Fibroblast of pulmonary artery (primary cell): ENCODE measurements at regions not wholly inside any gene's neighbourhood (a gene's known extent, or its start where the extent isn't known, plus 50 kb on each side); places are given as distances from the start of the nearest gene placed in this dataset.

Source experiments
- DNase-seq: peaks from one replicate; pipeline ENCODE4 v3.0.0-alpha.2; 2010; ENCODE audit warnings: low read depth
- H3K4me3 ChIP-seq: replicated peaks from 2 replicates; pipeline ENCODE4 v1.5.1; 2011; ENCODE audit warnings: low read depth, mild to moderate bottlenecking, control low read depth, low read length, moderate library complexity
- TF ChIP-seq, protein P1 (sequence below): IDR thresholded peaks from 2 replicates; pipeline ENCODE4 v1.5.1; 2011; ENCODE audit warnings: mild to moderate bottlenecking, control low read depth, low read length, inconsistent platforms; ENCODE audit errors: missing control alignments

DNA sequence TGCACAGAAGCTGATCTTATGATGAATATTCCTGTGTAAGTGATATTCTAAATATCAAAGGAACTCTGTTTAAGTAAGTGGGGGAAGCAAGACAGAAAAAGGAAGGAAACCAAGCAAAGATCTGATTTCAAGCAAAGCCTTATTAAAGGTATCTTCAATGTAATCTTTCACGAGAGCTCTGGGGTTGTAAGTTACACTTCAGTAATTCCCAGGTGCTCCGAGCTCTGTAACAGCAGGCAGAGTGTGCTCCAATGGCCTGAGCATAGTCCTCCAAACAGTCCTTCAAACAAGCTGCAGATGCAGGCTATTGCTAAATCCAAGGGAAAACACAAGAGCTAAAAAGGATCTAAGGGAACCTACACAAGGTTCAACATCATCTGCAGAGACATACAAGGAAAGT is 949.7 kb upstream of the TMPRSS15 start:
- TF ChIP-seq, protein P1, sequence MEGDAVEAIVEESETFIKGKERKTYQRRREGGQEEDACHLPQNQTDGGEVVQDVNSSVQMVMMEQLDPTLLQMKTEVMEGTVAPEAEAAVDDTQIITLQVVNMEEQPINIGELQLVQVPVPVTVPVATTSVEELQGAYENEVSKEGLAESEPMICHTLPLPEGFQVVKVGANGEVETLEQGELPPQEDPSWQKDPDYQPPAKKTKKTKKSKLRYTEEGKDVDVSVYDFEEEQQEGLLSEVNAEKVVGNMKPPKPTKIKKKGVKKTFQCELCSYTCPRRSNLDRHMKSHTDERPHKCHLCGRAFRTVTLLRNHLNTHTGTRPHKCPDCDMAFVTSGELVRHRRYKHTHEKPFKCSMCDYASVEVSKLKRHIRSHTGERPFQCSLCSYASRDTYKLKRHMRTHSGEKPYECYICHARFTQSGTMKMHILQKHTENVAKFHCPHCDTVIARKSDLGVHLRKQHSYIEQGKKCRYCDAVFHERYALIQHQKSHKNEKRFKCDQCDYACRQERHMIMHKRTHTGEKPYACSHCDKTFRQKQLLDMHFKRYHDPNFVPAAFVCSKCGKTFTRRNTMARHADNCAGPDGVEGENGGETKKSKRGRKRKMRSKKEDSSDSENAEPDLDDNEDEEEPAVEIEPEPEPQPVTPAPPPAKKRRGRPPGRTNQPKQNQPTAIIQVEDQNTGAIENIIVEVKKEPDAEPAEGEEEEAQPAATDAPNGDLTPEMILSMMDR: no peak
- DNase-seq: no peak
- no peak overlapping the region for H3K4me3 ChIP-seq

DNA sequence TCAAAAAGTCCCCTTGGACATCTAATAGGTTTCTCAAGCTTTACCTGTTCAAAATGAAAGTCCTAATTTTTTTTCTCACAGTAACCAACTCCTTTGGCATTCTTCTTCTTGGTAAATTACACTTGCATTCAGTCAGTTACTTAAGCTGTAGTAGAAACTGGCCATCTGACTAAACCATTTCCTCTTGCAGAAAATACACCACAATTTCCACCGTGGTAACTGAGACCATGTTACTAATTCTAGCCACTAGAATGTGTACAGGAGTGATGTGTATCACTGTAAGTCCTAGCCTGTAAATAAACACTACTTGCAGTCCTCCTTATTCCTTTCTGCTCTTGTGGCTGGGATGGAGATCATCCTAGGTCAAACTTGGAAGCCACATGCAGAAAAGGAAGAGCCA is 965.4 kb upstream of the TMPRSS15 start:
- DNase-seq: no peak
- no peak overlapping the region for H3K4me3 ChIP-seq
- TF ChIP-seq, protein P1: no peak

DNA sequence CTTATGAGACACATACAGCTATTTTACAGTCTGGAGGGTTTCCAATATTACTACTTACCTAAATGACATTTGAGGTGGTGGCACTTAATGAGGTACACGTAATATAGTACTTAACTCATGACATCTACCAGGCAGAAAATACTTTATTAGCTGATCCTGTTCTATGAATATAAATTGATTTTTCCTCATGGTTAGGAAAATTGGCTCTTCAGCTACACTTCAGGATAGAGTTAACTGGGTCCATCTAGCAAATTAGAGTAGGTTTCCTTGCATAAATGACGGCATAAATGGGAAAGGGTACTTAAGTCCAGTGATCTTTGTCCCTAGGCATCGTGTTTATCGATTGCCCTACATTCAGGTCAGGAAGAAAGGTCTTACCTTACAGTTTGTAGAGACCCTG is 988.8 kb upstream of the TMPRSS15 start:
- TF ChIP-seq, protein P1: no peak
- DNase-seq: no peak
- no peak overlapping the region for H3K4me3 ChIP-seq

- TF ChIP-seq, protein P1: no peak
- H3K4me3 ChIP-seq: no peak overlapping the region
- no peak for DNase-seq
Measured at GRCh38 chr21:19400223-19400770, 996.7 kb upstream of the TMPRSS15 start.

DNA sequence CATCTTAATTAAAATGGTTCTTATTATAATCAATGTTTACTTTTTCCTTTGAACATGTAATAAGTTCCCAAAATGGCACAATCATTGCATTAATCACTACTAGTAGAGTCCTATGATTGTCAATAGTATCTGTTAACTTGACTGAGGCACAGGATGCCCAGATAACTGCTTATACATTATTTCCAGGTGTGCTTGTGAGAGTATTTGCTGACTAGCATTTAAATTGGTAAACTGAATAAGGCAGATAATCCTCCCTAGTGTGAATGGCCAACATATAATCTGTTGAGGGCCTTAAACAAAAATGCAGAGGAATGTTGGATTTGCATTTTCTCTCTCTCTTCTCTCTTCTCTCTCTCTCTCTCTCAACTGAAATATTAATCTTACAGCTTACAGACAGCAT is 999.3 kb upstream of the TMPRSS15 start:
- no peak for DNase-seq
- TF ChIP-seq, protein P1: no peak
- H3K4me3 ChIP-seq: no peak overlapping the region

GRCh38 chr21:19405326-19405725 is 1001.7 kb upstream of the TMPRSS15 start:
- TF ChIP-seq, protein P1: no peak
- H3K4me3 ChIP-seq: no peak overlapping the region
- no peak for DNase-seq

GRCh38 chr21:19420565-19420964 is 1017.0 kb upstream of the TMPRSS15 start:
- DNase-seq: no peak
- H3K4me3 ChIP-seq: no peak overlapping the region
- TF ChIP-seq, protein P1: no peak
